H1 (cell line): ENCODE measurements at regions not wholly inside any gene's neighbourhood (a gene's known extent, or its start where the extent isn't known, plus 50 kb on each side); places are given as distances from the start of the nearest gene placed in this dataset.

ENCODE experiments used
- CTCF ChIA-PET: fragments of 300-600 bp; sonication (Branson Sonifier 250); formaldehyde crosslinking; loops from one replicate; lab custom pipeline; 2021; ENCODE audit not compliant: partially characterized antibody; lab: Charles Lee
- POLR2A ChIA-PET: fragments of 300-600 bp; sonication (Branson Sonifier 250); formaldehyde crosslinking; loops from one replicate; lab custom pipeline; 2021; ENCODE audit warnings: inconsistent platforms; ENCODE audit not compliant: partially characterized antibody; lab: Charles Lee
- DNase-seq, 2 experiments: peaks; one replicate each; pipeline versions ENCODE4 v3.0.0 to v3.0.0-alpha.2; 2010 to 2022; ENCODE audit warnings: low spot score in 2 of 2, low read depth in 1 of 2, mixed read lengths in 1 of 2
- FAIRE-seq: peaks from 2 replicates; lab custom pipeline; 2011; peaks lifted over from hg19 to GRCh38; lab: Jason Lieb, UNC
- H2AFZ ChIP-seq: 2 replicates; pipeline ENCODE4 v1.8.1; 2012; ENCODE audit warnings: low read length, inconsistent platforms
- H2AK5ac ChIP-seq: 2 replicates; pipeline ENCODE4 v1.6.1; 2013; ENCODE audit warnings: low read depth, low read length
- H2BK120ac ChIP-seq: replicated peaks from 2 replicates; pipeline ENCODE3; 2013; ENCODE audit warnings: low read depth, low read length, inconsistent platforms
- H2BK12ac ChIP-seq: 2 replicates; pipeline ENCODE4 v1.6.1; 2013; ENCODE audit warnings: low read depth, low read length
- H2BK15ac ChIP-seq: 2 replicates; pipeline ENCODE4 v1.6.1; 2013; ENCODE audit warnings: low read length
- H2BK20ac ChIP-seq: 2 replicates; pipeline ENCODE4 v1.6.1; 2013; ENCODE audit warnings: low read length
- H2BK5ac ChIP-seq: 2 replicates; pipeline ENCODE4 v1.6.1; 2013; ENCODE audit warnings: low read depth, low read length
- H3K14ac ChIP-seq: 2 replicates; pipeline ENCODE4 v1.6.1; 2013; ENCODE audit warnings: inconsistent platforms; ENCODE audit not compliant: insufficient read length
- H3K18ac ChIP-seq: 2 replicates; pipeline ENCODE4 v1.6.1; 2013; ENCODE audit warnings: low read length; ENCODE audit errors: extremely low read depth
- H3K23ac ChIP-seq: 2 replicates; pipeline ENCODE4 v1.6.1; 2013; ENCODE audit warnings: inconsistent platforms; ENCODE audit not compliant: insufficient read length
- H3K23me2 ChIP-seq: 2 replicates; pipeline ENCODE4 v1.6.1; 2013; ENCODE audit warnings: low read depth, low read length
- H3K27ac ChIP-seq: 2 replicates; pipeline ENCODE4 v1.6.1; 2011; ENCODE audit warnings: low read depth, low read length, inconsistent platforms
- H3K27me3 ChIP-seq, 4 experiments: replicated peaks in 1 of 4; 1 replicate in 1 of 4; 2 replicates in 3 of 4; pipeline versions ENCODE4 v1.6.1 to v1.8.1; 2011 to 2013; ENCODE audit warnings: low read length in 3 of 4, mild to moderate bottlenecking in 3 of 4, inconsistent platforms in 2 of 4, mixed read lengths in 2 of 4, moderate library complexity in 1 of 4; ENCODE audit not compliant: control insufficient read depth in 3 of 4, insufficient read depth in 3 of 4; ENCODE audit errors: extremely low read depth in 1 of 4
- H3K36me3 ChIP-seq, 4 experiments: 2 replicates each; pipeline versions ENCODE4 v1.6.1 to v1.8.1; 2011 to 2013; ENCODE audit warnings: mild to moderate bottlenecking in 4 of 4, low read length in 3 of 4, moderate library complexity in 2 of 4, control low read depth in 1 of 4, inconsistent platforms in 1 of 4; ENCODE audit not compliant: insufficient read depth in 4 of 4, control insufficient read depth in 2 of 4
- H3K4ac ChIP-seq: replicated peaks from 2 replicates; pipeline ENCODE3; 2013; ENCODE audit warnings: low read length, low read depth, mixed read lengths, inconsistent platforms; ENCODE audit not compliant: insufficient read length
- H3K4me1 ChIP-seq, 4 experiments: replicated peaks in 1 of 4; 1 replicate in 1 of 4; 2 replicates in 3 of 4; pipeline versions ENCODE4 v1.6.1 to v1.8.1; 2011 to 2013; ENCODE audit warnings: low read length in 3 of 4, inconsistent platforms in 2 of 4, mixed read lengths in 1 of 4; ENCODE audit not compliant: insufficient read depth in 4 of 4, control insufficient read depth in 3 of 4
- H3K4me2 ChIP-seq, 2 experiments: 2 replicates each; pipeline versions ENCODE4 v1.6.1 to v1.8.1; 2011 to 2013; ENCODE audit warnings: low read depth in 2 of 2, low read length in 2 of 2, control low read depth in 1 of 2, inconsistent platforms in 1 of 2, mild to moderate bottlenecking in 1 of 2; ENCODE audit not compliant: insufficient read depth in 1 of 2
- H3K4me3 ChIP-seq, 4 experiments: fragments of 200-600, 300-600 bp in 1 of 4; sonication (generic), shearing (Covaris generic), sonication (Bioruptor Twin) in 1 of 4; 2 replicates each; pipeline versions ENCODE4 v1.5.1 to v1.8.1; 2011 to 2016; ENCODE audit warnings: low read length in 4 of 4, low read depth in 3 of 4, control low read depth in 2 of 4, inconsistent platforms in 2 of 4, mild to moderate bottlenecking in 2 of 4, mixed read lengths in 1 of 4, moderate library complexity in 1 of 4; ENCODE audit not compliant: insufficient read depth in 2 of 4; ENCODE audit errors: extremely low read depth in 1 of 4
- H3K56ac ChIP-seq: replicated peaks from 2 replicates; pipeline ENCODE3; 2013; ENCODE audit warnings: low read depth, mild to moderate bottlenecking, mixed read lengths, low read length, inconsistent platforms; ENCODE audit not compliant: insufficient read length
- H3K79me1 ChIP-seq: 2 replicates; pipeline ENCODE4 v1.6.1; 2013; ENCODE audit warnings: low read depth, low read length, control low read depth
- H3K79me2 ChIP-seq, 2 experiments: 2 replicates each; pipeline versions ENCODE4 v1.6.1 to v1.8.1; 2012 to 2013; ENCODE audit warnings: low read length in 2 of 2, mild to moderate bottlenecking in 2 of 2, inconsistent platforms in 1 of 2; ENCODE audit not compliant: insufficient read depth in 2 of 2, control insufficient read depth in 1 of 2
- H3K9ac ChIP-seq, 4 experiments: replicated peaks in 1 of 4; 1 replicate in 1 of 4; 2 replicates in 3 of 4; pipeline versions ENCODE4 v1.6.1 to v1.8.1; 2011 to 2013; ENCODE audit warnings: low read depth in 3 of 4, low read length in 3 of 4, control low read depth in 2 of 4, mild to moderate bottlenecking in 2 of 4, moderate library complexity in 2 of 4, inconsistent platforms in 1 of 4; ENCODE audit errors: extremely low read depth in 1 of 4
- H3K9me3 ChIP-seq, 2 experiments: 2 replicates each; pipeline versions ENCODE4 v1.6.1 to v1.8.1; 2012 to 2013; ENCODE audit warnings: mild to moderate bottlenecking in 2 of 2, moderate library complexity in 2 of 2, control low read depth in 1 of 2, inconsistent platforms in 1 of 2, low read depth in 1 of 2, low read length in 1 of 2, mixed read lengths in 1 of 2; ENCODE audit not compliant: insufficient read depth in 2 of 2
- H4K20me1 ChIP-seq, 2 experiments: replicated peaks in 1 of 2; 2 replicates each; pipeline versions ENCODE3 to v1.8.1; 2011 to 2013; ENCODE audit warnings: inconsistent platforms in 2 of 2, low read length in 2 of 2, mild to moderate bottlenecking in 1 of 2; ENCODE audit not compliant: insufficient read depth in 2 of 2, control insufficient read depth in 1 of 2
- H4K5ac ChIP-seq: 2 replicates; pipeline ENCODE4 v1.6.1; 2013; ENCODE audit warnings: low read length, low read depth, mixed read lengths, inconsistent platforms; ENCODE audit not compliant: insufficient read length
- H4K8ac ChIP-seq: 2 replicates; pipeline ENCODE4 v1.8.0; 2013; ENCODE audit warnings: mild to moderate bottlenecking, moderate library complexity, low read length, inconsistent platforms; ENCODE audit not compliant: insufficient read depth; ENCODE audit errors: extremely low read depth
- H4K91ac ChIP-seq: replicated peaks from 2 replicates; pipeline ENCODE3; 2013; ENCODE audit warnings: low read length, mixed read lengths, inconsistent platforms; ENCODE audit not compliant: insufficient read length
- TAF1 ChIP-seq: IDR thresholded peaks from 2 replicates; pipeline ENCODE4 v1.6.1; 2011; ENCODE audit warnings: mild to moderate bottlenecking, low read depth, low read length
- TBP ChIP-seq: IDR thresholded peaks from 2 replicates; pipeline ENCODE4 v1.6.1; 2011; ENCODE audit warnings: low read depth, low read length, improper control_type of control experiment
- WGBS, 2 experiments: shearing (Covaris generic) in 1 of 2; methylation state at CpG; one replicate each; pipeline versions ENCODE4 v1.1.6 to v1.1.7; 2013 to 2015; ENCODE audit warnings: low lambda C conversion rate in 2 of 2, mixed read lengths in 2 of 2, inconsistent platforms in 1 of 2, low coverage in 1 of 2, missing lambda C conversion rate in 1 of 2; ENCODE audit not compliant: insufficient replicate concordance in 2 of 2, insufficient coverage in 1 of 2, insufficient read length in 1 of 2; ENCODE audit errors: extremely low coverage in 1 of 2, missing lambda C conversion rate in 1 of 2; 5-methylcytosine and 5-hydroxymethylcytosine counted together
- TF ChIP-seq, protein P1 (sequence below): IDR thresholded peaks from 2 replicates; pipeline ENCODE4 v1.6.1; 2012; ENCODE audit warnings: inconsistent platforms
- TF ChIP-seq, protein P2 (sequence below): IDR thresholded peaks from 2 replicates; pipeline ENCODE4 v1.6.1; 2012; ENCODE audit warnings: inconsistent platforms

DNA sequence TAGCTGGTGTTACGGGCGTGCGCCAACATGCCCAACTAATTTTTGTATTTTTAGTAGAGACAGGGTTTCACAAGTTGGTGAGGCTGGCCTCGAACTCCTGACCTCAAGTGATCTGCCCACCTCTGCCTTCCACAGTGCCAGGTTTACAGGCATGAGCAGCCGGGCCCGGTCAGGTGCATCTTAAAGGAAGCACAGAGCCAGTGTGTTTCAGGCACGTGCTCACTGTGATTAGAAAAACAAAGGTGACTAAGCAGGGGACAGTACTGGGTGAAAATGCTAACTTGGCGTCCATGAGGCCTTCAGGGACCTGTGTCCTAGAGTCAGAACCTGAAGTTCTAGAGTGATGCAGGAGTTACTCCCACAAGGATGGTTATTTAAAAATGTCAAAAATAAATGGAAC, 60.0 kb upstream of the GJA8 start:
- no peaks in the 10 kb centered on the region for H4K20me1 ChIP-seq
- H4K91ac ChIP-seq: no peak overlapping the region
- H3K36me3 ChIP-seq: no peaks in the 10 kb centered on the region
- H2AK5ac ChIP-seq: peak overlapping the region; percentile 57; the same call in 1 of the 2 replicates
- H2BK15ac ChIP-seq: no peak overlapping the region
- TF ChIP-seq TBP (peak; percentile 69), TAF1 (no peak)
- TF ChIP-seq, protein P1, sequence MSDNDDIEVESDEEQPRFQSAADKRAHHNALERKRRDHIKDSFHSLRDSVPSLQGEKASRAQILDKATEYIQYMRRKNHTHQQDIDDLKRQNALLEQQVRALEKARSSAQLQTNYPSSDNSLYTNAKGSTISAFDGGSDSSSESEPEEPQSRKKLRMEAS: peak; percentile 79
- TF ChIP-seq, protein P2, sequence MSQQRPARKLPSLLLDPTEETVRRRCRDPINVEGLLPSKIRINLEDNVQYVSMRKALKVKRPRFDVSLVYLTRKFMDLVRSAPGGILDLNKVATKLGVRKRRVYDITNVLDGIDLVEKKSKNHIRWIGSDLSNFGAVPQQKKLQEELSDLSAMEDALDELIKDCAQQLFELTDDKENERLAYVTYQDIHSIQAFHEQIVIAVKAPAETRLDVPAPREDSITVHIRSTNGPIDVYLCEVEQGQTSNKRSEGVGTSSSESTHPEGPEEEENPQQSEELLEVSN: peak; percentile 68
- H3K18ac ChIP-seq: no peak overlapping the region
- H3K9ac ChIP-seq: no peak overlapping the region
- H3K56ac ChIP-seq: no peak overlapping the region
- no peak overlapping the region for H4K5ac ChIP-seq
- no peak for FAIRE-seq
- H3K4me2 ChIP-seq: no peak overlapping the region
- ChIA-PET POLR2A (no interaction called here), CTCF (interaction anchor here (1.0 to 2.3 kb wide), 2 partner anchors 9 to 50 kb away, joined by 3 to 7 read pairs; no protein-coding TSS in a partner anchor)
- H3K4ac ChIP-seq: no peak overlapping the region
- no peaks in the 10 kb centered on the region for H3K9me3 ChIP-seq
- no peak overlapping the region for H4K8ac ChIP-seq
- H3K79me1 ChIP-seq: no peaks in the 10 kb centered on the region
- H2BK5ac ChIP-seq: 0 out of 2 replicates have a peak overlapping the region, but pooled peaks have one; percentile 85
- no peak overlapping the region for H2BK20ac ChIP-seq
- H2BK12ac ChIP-seq: 0 out of 2 replicates have a peak overlapping the region, but pooled peaks have one; percentile 90
- no peaks in the 10 kb centered on the region for H3K23me2 ChIP-seq
- no peak overlapping the region for H3K27ac ChIP-seq
- H2AFZ ChIP-seq: no peak overlapping the region
- no peaks in the 10 kb centered on the region for H3K79me2 ChIP-seq
- no peak overlapping the region for H3K23ac ChIP-seq
- WGBS, 2 experiments: 83% methylated on average over 8 of the region's 8 CpGs; no CpG with 5 or more reads in 1 of the 2 experiments
- DNase-seq: no peak
- no peak overlapping the region for H3K14ac ChIP-seq
- H2BK120ac ChIP-seq: no peak overlapping the region
- H3K4me3 ChIP-seq: no peak overlapping the region
- H3K4me1 ChIP-seq: peaks cover 4 to 9% (median 6%) of the 10 kb centered on the region in 4 experiments; a peak in 6 of 7 replicates
- no peaks in the 10 kb centered on the region for H3K27me3 ChIP-seq
